ENCODE measurements at regions not wholly inside any gene's neighbourhood (a gene's known extent, or its start where the extent isn't known, plus 50 kb on each side); places are given as distances from the start of the nearest gene placed in this dataset.

DNA sequence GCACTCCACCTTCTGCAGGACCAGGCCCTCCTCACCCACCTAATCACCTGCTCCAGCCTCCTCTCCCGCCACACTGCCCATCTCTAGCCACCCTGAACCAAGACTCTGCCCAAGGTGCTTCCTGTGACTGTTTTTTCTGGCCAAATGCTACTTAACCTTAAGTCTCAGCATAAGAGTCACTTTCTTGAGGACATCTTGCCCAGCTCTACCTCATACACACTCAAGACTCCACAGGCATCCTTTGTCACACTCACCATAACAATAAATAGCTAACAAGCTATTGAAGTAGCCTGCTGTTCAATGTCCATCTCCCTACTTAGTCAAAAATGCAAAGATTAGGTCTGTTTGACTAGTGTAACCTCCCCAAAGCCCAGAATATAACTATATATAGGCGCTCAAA, 455.4 kb upstream of the NFE2L3 start:
- TF ChIP-seq, protein P1, sequence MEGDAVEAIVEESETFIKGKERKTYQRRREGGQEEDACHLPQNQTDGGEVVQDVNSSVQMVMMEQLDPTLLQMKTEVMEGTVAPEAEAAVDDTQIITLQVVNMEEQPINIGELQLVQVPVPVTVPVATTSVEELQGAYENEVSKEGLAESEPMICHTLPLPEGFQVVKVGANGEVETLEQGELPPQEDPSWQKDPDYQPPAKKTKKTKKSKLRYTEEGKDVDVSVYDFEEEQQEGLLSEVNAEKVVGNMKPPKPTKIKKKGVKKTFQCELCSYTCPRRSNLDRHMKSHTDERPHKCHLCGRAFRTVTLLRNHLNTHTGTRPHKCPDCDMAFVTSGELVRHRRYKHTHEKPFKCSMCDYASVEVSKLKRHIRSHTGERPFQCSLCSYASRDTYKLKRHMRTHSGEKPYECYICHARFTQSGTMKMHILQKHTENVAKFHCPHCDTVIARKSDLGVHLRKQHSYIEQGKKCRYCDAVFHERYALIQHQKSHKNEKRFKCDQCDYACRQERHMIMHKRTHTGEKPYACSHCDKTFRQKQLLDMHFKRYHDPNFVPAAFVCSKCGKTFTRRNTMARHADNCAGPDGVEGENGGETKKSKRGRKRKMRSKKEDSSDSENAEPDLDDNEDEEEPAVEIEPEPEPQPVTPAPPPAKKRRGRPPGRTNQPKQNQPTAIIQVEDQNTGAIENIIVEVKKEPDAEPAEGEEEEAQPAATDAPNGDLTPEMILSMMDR (conservative IDR thresholded peaks at IDR 0.05; ENCODE audit: low read length), result no peak
- TF ChIP-seq EZH2phosphoT487 (IDR thresholded peaks at IDR 0.05; ENCODE audit: borderline replicate concordance, low read depth, low read length), result no peak

All from OCI-LY7 (cell line).